Mammary epithelial cell (primary cell): ENCODE measurements at regions not wholly inside any gene's neighbourhood (a gene's known extent, or its start where the extent isn't known, plus 50 kb on each side); places are given as distances from the start of the nearest gene placed in this dataset.

ENCODE experiments used
- CTCF ChIP-seq, 2 donors: IDR thresholded peaks in 1 of 2; conservative IDR thresholded peaks in 1 of 2; 2 replicates each; pipeline ENCODE4 v1.5.1; 2011 to 2012; ENCODE audit warnings: inconsistent platforms in 2 of 2, low read length in 2 of 2, mild to moderate bottlenecking in 2 of 2, control low read depth in 1 of 2, low read depth in 1 of 2; ENCODE audit not compliant: insufficient read depth in 1 of 2; ENCODE audit errors: extremely low read depth in 1 of 2
- EZH2 ChIP-seq: IDR thresholded peaks from 2 replicates; pipeline ENCODE4 v1.6.1; 2012; ENCODE audit warnings: low read length, inconsistent platforms, borderline replicate concordance

- TF ChIP-seq CTCF (conservative IDR thresholded peaks at IDR 0.05 in 1 of 2, IDR thresholded peaks at IDR 0.05 in 1 of 2; ENCODE audit: extremely low read depth in 1 of 2, insufficient read depth in 1 of 2, low read depth in 1 of 2, low read length in 2 of 2) (no peak), EZH2 (no peak)
Observed at GRCh38 chr18:2410688-2411087, 160.6 kb downstream of the METTL4 start.
